HEK293T (cell line): ENCODE measurements at regions not wholly inside any gene's neighbourhood (a gene's known extent, or its start where the extent isn't known, plus 50 kb on each side); places are given as distances from the start of the nearest gene placed in this dataset.

Experiments used
- ARNT ChIP-seq: fragments of 450-650 bp; IDR thresholded peaks from 2 replicates; pipeline ENCODE4 v1.6.1; 2017; ENCODE audit warnings: mild to moderate bottlenecking
- ELF4 ChIP-seq: fragments of 450-650 bp; IDR thresholded peaks from 2 replicates; pipeline ENCODE4 v1.6.1; 2017; ENCODE audit warnings: antibody characterized with exemption
- FOXK2 ChIP-seq: fragments of 450-650 bp; IDR thresholded peaks from 2 replicates; pipeline ENCODE4 v1.6.1; 2016; ENCODE audit warnings: mild to moderate bottlenecking
- FOXM1 ChIP-seq: fragments of 450-650 bp; IDR thresholded peaks from 2 replicates; pipeline ENCODE4 v1.6.1; 2017; ENCODE audit warnings: mild to moderate bottlenecking, borderline replicate concordance
- NFRKB ChIP-seq: fragments of 450-650 bp; IDR thresholded peaks from 2 replicates; pipeline ENCODE4 v1.6.1; 2016; ENCODE audit warnings: mild to moderate bottlenecking, moderate library complexity
- SP1 ChIP-seq: fragments of 450-650 bp; IDR thresholded peaks from 2 replicates; pipeline ENCODE4 v1.6.1; 2017
- SUZ12 ChIP-seq: fragments of 450-650 bp; IDR thresholded peaks from 2 replicates; pipeline ENCODE4 v1.6.1; 2016; ENCODE audit warnings: mild to moderate bottlenecking
- TF ChIP-seq, protein P1 (sequence below): fragments of 450-650 bp; IDR thresholded peaks from 2 replicates; pipeline ENCODE4 v1.6.1; 2016

GRCh38 chr1:168842306-168842705 is 113.3 kb upstream of the DPT start:
- TF ChIP-seq ARNT (no peak), ELF4 (no peak), FOXM1 (no peak), SUZ12 (no peak), NFRKB (no peak), FOXK2 (no peak), SP1 (no peak)
- TF ChIP-seq, protein P1, sequence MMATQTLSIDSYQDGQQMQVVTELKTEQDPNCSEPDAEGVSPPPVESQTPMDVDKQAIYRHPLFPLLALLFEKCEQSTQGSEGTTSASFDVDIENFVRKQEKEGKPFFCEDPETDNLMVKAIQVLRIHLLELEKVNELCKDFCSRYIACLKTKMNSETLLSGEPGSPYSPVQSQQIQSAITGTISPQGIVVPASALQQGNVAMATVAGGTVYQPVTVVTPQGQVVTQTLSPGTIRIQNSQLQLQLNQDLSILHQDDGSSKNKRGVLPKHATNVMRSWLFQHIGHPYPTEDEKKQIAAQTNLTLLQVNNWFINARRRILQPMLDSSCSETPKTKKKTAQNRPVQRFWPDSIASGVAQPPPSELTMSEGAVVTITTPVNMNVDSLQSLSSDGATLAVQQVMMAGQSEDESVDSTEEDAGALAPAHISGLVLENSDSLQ, result no peak
